NOMO-1 treated with DMSO at 0.1 percent for 48 hours (cell line): ENCODE measurements at regions not wholly inside any gene's neighbourhood (a gene's known extent, or its start where the extent isn't known, plus 50 kb on each side); places are given as distances from the start of the nearest gene placed in this dataset.
"Not testable (repeated sequence)": the region's sequence is repeated elsewhere in the genome, so short reads cannot be mapped to it uniquely, and the experiment has no call there.

Experiments
- DNase-seq: peaks from one replicate; lab custom pipeline; 2025; ENCODE audit not compliant: unreplicated experiment; lab: John Stamatoyannopoulos, UW

DNA sequence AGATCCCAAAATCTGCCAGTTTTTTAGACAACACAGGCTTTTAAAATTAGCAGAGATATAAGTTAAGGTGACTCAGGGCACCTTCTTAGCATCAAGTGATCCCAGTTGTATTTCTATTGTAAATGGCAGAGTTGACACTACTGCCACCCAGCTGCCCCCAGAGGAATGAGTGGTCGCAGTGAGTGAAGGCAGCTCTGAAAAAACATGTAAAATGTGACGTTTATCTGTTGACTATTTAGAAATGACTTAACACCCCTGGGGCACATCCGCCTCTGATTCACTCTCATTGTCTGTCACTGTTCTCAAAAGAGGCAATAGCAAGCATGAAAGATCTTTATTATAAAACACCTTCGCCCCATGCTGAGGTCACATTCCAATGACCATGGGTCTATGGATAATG, 592.4 kb downstream of the ACTRT1 start:
- no peak for DNase-seq

DNA sequence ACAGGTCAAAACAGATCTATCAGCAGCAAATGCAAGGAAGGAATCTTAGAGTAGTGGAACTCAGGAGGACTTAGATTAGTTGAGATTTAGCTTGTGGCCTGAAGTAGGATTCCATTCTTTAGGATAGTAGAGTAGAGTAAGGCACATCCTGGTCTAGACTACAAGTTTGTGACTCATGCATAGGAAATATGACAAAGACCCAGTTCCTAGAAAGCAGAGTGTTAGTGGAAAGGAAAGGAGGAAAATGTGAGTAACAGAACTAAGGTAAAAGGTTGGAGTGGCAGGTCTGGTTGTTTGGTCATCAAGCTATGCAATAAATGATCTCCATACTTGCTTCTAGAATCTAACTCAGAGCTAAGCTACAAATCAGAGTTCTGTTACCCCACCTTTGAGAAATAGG, 595.0 kb downstream of the ACTRT1 start:
- no peak for DNase-seq

DNA sequence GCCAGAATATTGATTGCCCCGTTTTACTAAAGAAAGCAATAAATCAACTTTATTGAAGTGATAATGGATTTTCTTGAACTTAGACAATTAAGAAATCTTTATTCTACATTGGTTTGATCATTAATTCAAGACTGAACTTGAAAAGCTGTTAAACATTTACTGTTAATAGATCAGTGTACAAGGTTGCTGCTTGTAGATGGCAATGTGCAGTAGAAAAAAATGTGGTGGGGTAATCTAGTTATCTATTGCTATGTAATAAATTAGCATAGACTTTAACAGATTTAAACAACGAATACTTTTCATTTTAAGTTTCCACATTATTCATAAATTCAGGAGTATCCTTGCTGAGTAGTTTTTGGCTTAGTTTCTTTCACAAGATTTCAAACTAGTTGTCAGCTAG, 612.5 kb downstream of the ACTRT1 start:
- no peak for DNase-seq

DNA sequence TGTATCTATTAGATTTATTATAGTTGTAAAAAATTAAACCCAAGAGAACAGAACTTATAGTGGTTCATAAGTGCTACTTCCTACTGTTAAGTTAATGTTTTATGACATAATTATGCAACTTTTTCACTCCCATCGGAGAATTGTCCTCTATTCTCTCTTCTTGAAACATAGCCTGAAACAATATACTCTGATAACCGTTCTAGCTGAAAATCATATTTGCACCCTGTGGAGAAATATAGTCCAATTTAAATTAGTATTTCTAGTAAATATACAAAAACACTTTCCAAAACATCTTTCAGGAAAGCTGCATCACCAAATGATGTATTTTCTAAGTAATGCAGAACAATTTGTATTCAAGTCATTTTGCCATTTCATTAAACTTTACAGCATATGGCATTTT, 586.4 kb downstream of the PRR32 start:
- DNase-seq: no peak

DNA sequence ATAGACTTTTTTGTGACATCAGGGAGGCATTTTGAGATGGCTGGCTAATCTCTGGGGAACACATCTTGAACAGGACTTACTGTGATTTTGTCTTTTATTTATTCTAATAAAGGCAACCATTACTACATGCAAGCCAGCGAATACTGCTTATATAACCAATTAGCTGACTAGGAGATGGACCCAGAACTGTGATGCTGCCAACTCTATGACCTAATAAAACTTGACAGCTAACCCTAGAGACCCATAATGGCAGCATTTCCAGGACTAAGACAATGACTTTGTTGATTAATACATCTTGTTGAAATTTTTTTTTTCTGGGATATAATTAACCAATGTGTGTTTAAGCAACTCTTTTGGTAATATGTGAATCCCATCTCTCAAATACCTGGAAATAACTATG, 584.6 kb downstream of the PRR32 start:
- no peak for DNase-seq

DNA sequence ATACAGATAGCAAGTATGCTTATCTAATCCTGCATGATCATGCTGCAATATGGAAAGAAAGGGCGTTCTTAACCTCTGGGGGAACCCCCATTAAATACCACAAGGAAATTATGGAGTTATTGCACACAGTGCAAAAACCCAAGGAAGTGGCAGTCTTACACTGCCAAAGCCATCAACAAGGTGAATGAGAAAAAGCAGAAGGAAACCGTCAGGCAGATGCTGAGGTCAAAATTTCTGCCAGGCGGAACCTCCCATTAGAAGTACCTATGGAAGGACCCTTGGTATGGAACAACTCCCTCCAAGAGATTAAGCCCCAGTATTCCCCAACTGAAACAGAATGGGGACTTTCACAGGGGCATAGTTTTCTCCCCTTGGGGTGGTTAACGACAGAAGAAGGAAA, 580.7 kb downstream of the PRR32 start:
- DNase-seq: not testable (repeated sequence)

DNA sequence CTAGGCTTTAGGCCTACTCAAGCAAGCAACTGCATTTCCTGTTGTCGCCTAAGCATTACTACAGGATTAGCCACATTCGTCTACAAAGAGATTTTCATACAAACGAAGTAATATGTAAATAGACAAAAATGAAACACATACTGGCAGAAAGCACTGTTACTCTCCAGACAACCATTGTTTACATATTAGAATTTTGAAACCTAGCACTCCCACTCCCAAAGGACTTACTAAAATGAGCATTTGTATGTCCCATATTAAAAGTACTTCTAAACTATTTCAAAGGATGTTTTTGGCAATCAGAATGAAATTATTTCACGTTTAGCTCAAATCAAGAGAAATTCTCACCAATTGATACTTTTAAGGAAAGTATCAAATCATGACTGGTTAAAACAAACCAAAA, 570.8 kb downstream of the PRR32 start:
- no peak for DNase-seq

DNA sequence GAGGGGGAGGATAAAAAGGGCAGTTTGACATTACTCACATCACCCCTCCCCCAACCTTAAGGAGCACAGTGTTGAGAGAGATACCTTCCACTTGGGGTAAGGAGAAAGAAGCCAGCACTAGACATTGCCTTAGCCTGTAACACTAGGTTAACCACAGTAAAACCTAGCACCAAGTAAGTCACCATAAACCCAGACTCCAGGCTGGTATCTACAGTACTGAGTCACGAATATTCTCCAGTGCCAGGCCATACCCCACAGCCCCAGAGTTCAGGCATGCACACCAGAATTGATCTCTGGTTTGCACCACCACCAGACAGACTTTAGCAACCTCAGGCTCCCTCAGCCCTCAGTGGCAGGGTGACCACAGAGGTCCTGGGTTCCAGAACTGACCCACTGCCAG, 570.4 kb downstream of the PRR32 start:
- DNase-seq: no peak
